ENCODE measurements at regions not wholly inside any gene's neighbourhood (a gene's known extent, or its start where the extent isn't known, plus 50 kb on each side); places are given as distances from the start of the nearest gene placed in this dataset.
A peak's percentile ranks its signal among the peaks of the same experiment; 100 is the strongest.

DNA sequence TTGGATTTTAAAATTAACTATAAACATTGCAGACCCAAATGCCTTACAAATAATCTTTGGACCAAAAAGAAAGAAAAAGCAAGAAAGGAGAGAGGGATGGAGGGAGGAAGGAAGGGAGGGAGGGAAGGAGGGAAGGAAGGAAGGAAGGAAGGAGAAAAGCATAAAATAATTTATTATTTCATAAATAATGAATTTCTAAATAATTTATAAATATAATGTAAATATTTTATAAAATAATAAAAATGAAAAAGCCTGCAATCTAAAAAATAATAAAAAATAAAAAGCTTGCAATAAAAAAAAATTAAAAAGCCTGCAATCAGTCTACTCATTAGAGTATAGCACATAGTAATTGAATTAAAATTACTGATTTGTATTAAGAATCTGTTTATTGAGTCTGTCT lies 614.3 kb downstream of the ISL1 start:
- no peak overlapping the region for H3K4me3 ChIP-seq (ENCODE audit: low read depth, low read length)
- TF ChIP-seq, protein P1, sequence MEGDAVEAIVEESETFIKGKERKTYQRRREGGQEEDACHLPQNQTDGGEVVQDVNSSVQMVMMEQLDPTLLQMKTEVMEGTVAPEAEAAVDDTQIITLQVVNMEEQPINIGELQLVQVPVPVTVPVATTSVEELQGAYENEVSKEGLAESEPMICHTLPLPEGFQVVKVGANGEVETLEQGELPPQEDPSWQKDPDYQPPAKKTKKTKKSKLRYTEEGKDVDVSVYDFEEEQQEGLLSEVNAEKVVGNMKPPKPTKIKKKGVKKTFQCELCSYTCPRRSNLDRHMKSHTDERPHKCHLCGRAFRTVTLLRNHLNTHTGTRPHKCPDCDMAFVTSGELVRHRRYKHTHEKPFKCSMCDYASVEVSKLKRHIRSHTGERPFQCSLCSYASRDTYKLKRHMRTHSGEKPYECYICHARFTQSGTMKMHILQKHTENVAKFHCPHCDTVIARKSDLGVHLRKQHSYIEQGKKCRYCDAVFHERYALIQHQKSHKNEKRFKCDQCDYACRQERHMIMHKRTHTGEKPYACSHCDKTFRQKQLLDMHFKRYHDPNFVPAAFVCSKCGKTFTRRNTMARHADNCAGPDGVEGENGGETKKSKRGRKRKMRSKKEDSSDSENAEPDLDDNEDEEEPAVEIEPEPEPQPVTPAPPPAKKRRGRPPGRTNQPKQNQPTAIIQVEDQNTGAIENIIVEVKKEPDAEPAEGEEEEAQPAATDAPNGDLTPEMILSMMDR (IDR thresholded peaks at IDR 0.05; ENCODE audit: insufficient read depth, low read depth, low read length, missing control alignments) = no peak

DNA sequence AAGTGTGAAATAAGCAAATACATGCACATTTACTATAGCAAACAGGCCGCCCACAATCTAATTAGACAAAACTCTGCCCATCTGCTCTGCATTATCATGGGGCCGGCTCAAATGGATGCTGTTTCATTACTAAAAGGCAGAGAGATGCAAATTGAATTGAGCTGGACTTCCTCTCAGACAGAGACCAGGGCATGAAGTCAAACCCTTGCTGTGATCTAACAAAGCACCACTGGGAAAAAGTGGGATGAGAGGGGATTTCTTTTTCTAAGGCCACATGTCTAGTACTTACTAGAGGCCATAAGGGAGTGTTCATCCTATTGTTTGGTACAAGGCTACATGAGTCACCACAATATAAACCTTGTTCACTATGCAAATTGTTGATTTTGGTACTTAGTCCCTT lies 614.7 kb downstream of the ISL1 start:
- TF ChIP-seq, protein P1 (IDR thresholded peaks at IDR 0.05; ENCODE audit: insufficient read depth, low read depth, low read length, missing control alignments) = no peak
- no peak for DNase-seq (ENCODE audit: low read depth)

More for the DNA sequence above, 614.3 kb downstream of the ISL1 start:
- no peak for DNase-seq (ENCODE audit: low read depth)

DNA sequence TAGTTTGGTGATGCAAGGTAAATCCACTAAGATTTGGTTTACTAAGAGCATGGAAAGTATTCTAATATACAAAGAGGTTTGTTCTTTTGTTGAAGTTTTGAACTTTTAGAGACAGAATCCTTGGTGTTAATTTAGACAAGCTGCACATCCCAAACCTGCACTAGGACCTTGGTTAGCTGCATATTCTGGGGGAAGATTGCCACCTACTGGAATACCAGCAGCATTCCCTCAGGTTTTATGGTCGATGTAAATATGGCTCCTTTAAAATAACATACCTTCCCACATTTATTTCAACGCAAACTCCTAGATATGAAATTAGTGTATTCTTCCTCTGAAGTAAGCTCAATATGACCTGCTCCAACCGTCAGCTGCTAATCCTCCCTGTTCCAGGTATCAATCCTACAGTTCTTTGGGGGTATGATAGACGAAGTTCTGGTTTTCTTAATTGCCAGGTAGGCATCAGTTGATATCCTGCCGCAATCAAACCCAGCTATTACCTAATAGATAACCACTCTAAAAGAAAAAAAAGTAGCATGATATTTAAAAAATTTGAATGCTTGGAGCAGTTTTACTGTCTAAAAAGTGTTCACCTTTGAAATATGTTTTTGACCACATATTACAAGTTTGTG lies 624.1 kb downstream of the ISL1 start:
- peak; percentile 34 for DNase-seq (ENCODE audit: low read depth)
- TF ChIP-seq, protein P1 (IDR thresholded peaks at IDR 0.05; ENCODE audit: insufficient read depth, low read depth, low read length, missing control alignments) = peak; percentile 52
- no peak overlapping the region for H3K4me3 ChIP-seq (ENCODE audit: low read depth, low read length)

More for the DNA sequence above, 614.7 kb downstream of the ISL1 start:
- no peak overlapping the region for H3K4me3 ChIP-seq (ENCODE audit: low read depth, low read length)

DNA sequence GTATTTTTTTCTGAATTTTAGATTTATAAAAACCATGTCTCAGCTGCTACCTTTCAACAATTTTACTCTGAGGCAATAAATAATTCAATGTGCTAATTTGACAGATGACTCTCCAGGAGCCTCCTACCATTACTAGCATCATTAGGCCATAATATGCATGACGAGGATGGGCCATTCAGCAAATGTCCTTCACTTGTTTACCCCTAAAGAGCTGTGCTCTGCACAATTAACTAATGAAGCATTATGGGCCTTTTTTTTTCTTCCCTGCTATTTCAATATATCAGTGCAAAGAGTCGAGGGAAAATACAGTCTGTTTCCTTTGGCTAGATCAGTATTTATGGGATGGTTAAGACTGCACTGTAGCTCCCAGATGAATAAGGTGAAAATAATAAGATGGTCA lies 627.2 kb downstream of the ISL1 start:
- H3K4me3 ChIP-seq (ENCODE audit: low read depth, low read length) = no peak overlapping the region
- DNase-seq (ENCODE audit: low read depth) = no peak
- TF ChIP-seq, protein P1 (IDR thresholded peaks at IDR 0.05; ENCODE audit: insufficient read depth, low read depth, low read length, missing control alignments) = no peak

DNA sequence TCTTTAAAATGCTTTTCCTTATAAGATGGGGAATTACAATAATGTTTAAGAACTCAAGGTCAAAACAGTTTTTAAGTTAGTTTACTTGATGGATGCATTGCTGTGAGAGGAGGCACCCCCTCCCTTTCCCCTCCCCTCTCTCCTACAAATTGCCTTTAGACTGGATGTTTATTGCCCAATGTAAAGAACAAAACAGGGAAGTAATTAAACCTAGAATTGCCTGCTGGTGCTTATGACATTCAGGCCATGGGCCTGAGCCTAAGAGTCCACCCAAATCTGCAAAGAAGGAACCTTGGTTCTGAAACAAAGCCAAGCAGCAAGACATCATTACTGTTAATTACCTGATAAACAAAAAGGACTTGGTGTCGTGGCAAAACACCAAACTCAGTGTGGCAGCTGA lies 630.3 kb downstream of the ISL1 start:
- no peak overlapping the region for H3K4me3 ChIP-seq (ENCODE audit: low read depth, low read length)
- DNase-seq (ENCODE audit: low read depth) = no peak
- TF ChIP-seq, protein P1 (IDR thresholded peaks at IDR 0.05; ENCODE audit: insufficient read depth, low read depth, low read length, missing control alignments) = no peak

DNA sequence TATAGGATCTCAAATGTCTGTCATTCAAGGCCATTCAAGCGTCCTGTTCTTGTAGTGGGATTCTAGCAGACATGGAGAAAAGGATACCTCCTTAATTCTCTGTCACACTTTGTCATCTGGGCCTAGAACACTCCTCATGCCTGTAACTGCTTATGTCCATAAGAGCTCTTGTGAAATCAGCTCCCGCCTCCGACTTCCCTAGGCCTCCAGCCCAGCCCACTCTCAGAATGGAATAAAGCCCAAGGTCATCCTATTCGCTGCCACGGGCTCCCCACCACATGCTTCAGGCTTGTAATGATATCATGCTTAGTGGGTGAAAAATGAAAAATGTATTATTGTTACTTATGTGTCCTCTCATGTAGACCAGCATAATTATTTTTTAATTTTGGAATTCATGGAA lies 632.5 kb downstream of the ISL1 start:
- TF ChIP-seq, protein P1 (IDR thresholded peaks at IDR 0.05; ENCODE audit: insufficient read depth, low read depth, low read length, missing control alignments) = no peak
- no peak overlapping the region for H3K4me3 ChIP-seq (ENCODE audit: low read depth, low read length)
- no peak for DNase-seq (ENCODE audit: low read depth)

DNA sequence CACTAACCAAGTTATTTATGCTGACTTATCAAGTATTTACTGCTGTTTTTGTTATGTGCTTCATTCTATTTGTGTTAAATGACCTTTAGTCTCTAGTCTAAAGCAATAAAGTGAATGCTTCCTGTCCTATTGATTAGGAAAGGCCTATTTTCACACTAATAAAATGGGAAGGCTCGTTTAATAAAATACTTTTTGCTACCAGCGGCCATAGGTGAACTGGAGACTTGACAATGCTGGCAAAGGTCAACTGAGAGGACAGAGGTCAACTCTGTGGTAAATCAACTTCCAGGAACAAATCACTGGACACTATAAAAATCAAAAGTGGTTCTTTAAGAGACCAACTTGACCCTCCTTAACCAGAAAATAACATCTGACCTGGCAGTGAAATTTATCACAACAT lies 634.3 kb downstream of the ISL1 start:
- TF ChIP-seq, protein P1 (IDR thresholded peaks at IDR 0.05; ENCODE audit: insufficient read depth, low read depth, low read length, missing control alignments) = no peak
- DNase-seq (ENCODE audit: low read depth) = no peak
- H3K4me3 ChIP-seq (ENCODE audit: low read depth, low read length) = no peak overlapping the region

Data from GM12865 (cell line).